ENCODE measurements at regions not wholly inside any gene's neighbourhood (a gene's known extent, or its start where the extent isn't known, plus 50 kb on each side); places are given as distances from the start of the nearest gene placed in this dataset.

DNA sequence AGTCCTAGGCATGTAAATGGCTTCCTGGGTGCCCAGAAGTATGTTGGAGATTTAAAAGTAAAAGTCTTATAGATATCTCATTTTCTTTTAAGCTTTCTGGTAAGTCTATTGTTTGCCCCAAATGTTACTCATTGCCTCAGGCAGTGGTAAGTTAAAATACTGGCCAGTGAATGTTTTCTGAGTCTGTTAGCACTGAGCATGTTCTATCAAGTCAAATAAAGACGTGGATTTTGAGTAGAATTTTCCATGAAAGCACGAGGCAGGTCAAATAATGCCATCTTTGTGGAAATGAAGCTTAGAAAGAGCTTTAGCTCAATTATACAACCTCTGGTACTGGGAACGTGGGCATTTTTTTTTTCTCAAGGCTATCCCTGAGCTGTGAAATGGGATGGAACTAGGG, 651.3 kb upstream of the ACO1 start:
- Histone ChIP-seq H3K27me3 (replicated peaks in 2 of 5; ENCODE audit: control insufficient read depth in 4 of 5, insufficient read depth in 5 of 5, low read length in 4 of 5) (no peaks in the 10 kb centered on the region), H3K4me3 (ENCODE audit: control insufficient read depth in 1 of 7, extremely low read depth in 1 of 7, insufficient read depth in 4 of 7, low read depth in 2 of 7, low read length in 6 of 7) (no peak overlapping the region), H3K27ac (ENCODE audit: insufficient read depth in 1 of 2, low read depth in 1 of 2, low read length in 2 of 2, poor library complexity in 1 of 2, severe bottlenecking in 2 of 2) (no peak overlapping the region), H3K4me1 (ENCODE audit: control extremely low read depth in 1 of 4, control insufficient read depth in 4 of 4, insufficient read depth in 4 of 4, low read length in 3 of 4) (no peaks in the 10 kb centered on the region), H3K9me3 (ENCODE audit: control extremely low read depth in 1 of 5, control insufficient read depth in 4 of 5, insufficient read depth in 2 of 5, low read depth in 1 of 5, low read length in 4 of 5) (no peaks in the 10 kb centered on the region), H3K36me3 (ENCODE audit: control insufficient read depth in 4 of 4, insufficient read depth in 4 of 4, low read length in 3 of 4) (no peaks in the 10 kb centered on the region)
- CTCF ChIA-PET = no interaction called here
- POLR2A ChIA-PET = no interaction called here
- WGBS (ENCODE audit: insufficient coverage) = 72% methylated on average over 2 of the region's 3 CpGs
- DNase-seq = no peak

DNA sequence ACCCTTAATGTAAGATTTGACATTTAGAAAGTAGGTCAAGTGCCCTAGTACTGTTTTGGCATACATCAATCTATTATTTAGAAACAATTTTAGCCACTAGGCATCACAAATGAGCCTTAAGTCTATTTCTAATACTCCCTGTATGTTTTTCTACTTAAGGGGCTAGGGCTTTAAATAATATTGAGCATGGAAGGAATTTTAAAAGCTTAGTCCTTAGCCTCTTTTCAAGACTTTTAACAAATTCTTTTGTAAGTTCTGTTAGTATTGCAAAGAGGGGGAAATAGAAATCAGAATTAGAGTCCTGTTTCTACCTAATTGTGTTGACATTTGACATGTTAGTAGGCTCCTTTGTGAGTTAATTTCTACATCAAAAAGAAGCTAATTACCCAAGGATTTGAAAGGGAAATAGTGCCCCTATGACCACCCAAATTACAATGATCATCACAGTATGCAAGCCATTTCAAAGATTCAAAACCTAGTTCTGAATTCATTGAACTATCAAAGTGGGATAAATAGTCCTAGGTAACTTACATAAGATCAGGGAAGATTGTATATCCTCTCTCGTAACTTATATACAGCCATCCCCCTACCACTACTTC, 647.8 kb upstream of the ACO1 start:
- Histone ChIP-seq H3K27me3 (replicated peaks in 2 of 5; ENCODE audit: control insufficient read depth in 4 of 5, insufficient read depth in 5 of 5, low read length in 4 of 5) (no peaks in the 10 kb centered on the region), H3K27ac (ENCODE audit: insufficient read depth in 1 of 2, low read depth in 1 of 2, low read length in 2 of 2, poor library complexity in 1 of 2, severe bottlenecking in 2 of 2) (no peak overlapping the region), H3K4me3 (ENCODE audit: control insufficient read depth in 1 of 7, extremely low read depth in 1 of 7, insufficient read depth in 4 of 7, low read depth in 2 of 7, low read length in 6 of 7) (no peak overlapping the region), H3K36me3 (ENCODE audit: control insufficient read depth in 4 of 4, insufficient read depth in 4 of 4, low read length in 3 of 4) (no peaks in the 10 kb centered on the region), H3K9me3 (ENCODE audit: control extremely low read depth in 1 of 5, control insufficient read depth in 4 of 5, insufficient read depth in 2 of 5, low read depth in 1 of 5, low read length in 4 of 5) (no peaks in the 10 kb centered on the region), H3K4me1 (ENCODE audit: control extremely low read depth in 1 of 4, control insufficient read depth in 4 of 4, insufficient read depth in 4 of 4, low read length in 3 of 4) (no peaks in the 10 kb centered on the region)
- ChIA-PET POLR2A (no interaction called here), CTCF (no interaction called here)
- DNase-seq = no peak
- WGBS (ENCODE audit: insufficient coverage) = 100% methylated on average over 1 of the region's 1 CpG

DNA sequence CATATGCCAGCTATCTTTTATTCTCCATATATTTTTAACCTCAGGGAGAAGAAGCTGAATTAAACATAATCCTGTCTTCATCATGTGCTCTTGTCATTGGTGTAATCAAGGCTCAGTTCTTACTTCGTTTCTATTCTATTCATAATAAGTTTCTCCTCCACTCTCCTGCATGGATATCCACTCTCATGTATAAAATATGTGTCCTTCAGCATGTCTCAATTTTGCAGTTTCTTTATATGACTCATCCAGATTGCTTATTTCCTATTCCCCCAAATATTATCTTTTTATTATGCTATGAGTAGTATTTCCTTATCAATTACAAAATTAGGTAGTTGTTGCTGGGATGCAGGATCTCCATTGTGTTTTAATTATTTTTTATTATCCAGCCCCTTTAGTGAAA, 643.7 kb upstream of the ACO1 start:
- H3K4me1 ChIP-seq (ENCODE audit: control extremely low read depth in 1 of 4, control insufficient read depth in 4 of 4, insufficient read depth in 4 of 4, low read length in 3 of 4) = no peaks in the 10 kb centered on the region
- WGBS (ENCODE audit: insufficient coverage) = 100% methylated on average over 1 of the region's 1 CpG
- DNase-seq = no peak
- ChIA-PET POLR2A (no interaction called here), CTCF (no interaction called here)
- H3K27me3 ChIP-seq (replicated peaks in 2 of 5; ENCODE audit: control insufficient read depth in 4 of 5, insufficient read depth in 5 of 5, low read length in 4 of 5) = no peaks in the 10 kb centered on the region
- no peak overlapping the region for H3K27ac ChIP-seq (ENCODE audit: insufficient read depth in 1 of 2, low read depth in 1 of 2, low read length in 2 of 2, poor library complexity in 1 of 2, severe bottlenecking in 2 of 2)
- H3K9me3 ChIP-seq (ENCODE audit: control extremely low read depth in 1 of 5, control insufficient read depth in 4 of 5, insufficient read depth in 2 of 5, low read depth in 1 of 5, low read length in 4 of 5) = no peaks in the 10 kb centered on the region
- H3K4me3 ChIP-seq (ENCODE audit: control insufficient read depth in 1 of 7, extremely low read depth in 1 of 7, insufficient read depth in 4 of 7, low read depth in 2 of 7, low read length in 6 of 7) = no peak overlapping the region
- no peaks in the 10 kb centered on the region for H3K36me3 ChIP-seq (ENCODE audit: control insufficient read depth in 4 of 4, insufficient read depth in 4 of 4, low read length in 3 of 4)

GRCh38 chr9:31744589-31744988, 639.9 kb upstream of the ACO1 start:
- DNase-seq = no peak
- no peak overlapping the region for H3K27ac ChIP-seq (ENCODE audit: insufficient read depth in 1 of 2, low read depth in 1 of 2, low read length in 2 of 2, poor library complexity in 1 of 2, severe bottlenecking in 2 of 2)
- no peaks in the 10 kb centered on the region for H3K36me3 ChIP-seq (ENCODE audit: control insufficient read depth in 4 of 4, insufficient read depth in 4 of 4, low read length in 3 of 4)
- no peaks in the 10 kb centered on the region for H3K4me1 ChIP-seq (ENCODE audit: control extremely low read depth in 1 of 4, control insufficient read depth in 4 of 4, insufficient read depth in 4 of 4, low read length in 3 of 4)
- H3K9me3 ChIP-seq (ENCODE audit: control extremely low read depth in 1 of 5, control insufficient read depth in 4 of 5, insufficient read depth in 2 of 5, low read depth in 1 of 5, low read length in 4 of 5) = no peaks in the 10 kb centered on the region
- no peaks in the 10 kb centered on the region for H3K27me3 ChIP-seq (replicated peaks in 2 of 5; ENCODE audit: control insufficient read depth in 4 of 5, insufficient read depth in 5 of 5, low read length in 4 of 5)
- POLR2A ChIA-PET = no interaction called here
- CTCF ChIA-PET = no interaction called here
- WGBS (ENCODE audit: insufficient coverage) = 93% methylated on average over 2 of the region's 3 CpGs
- H3K4me3 ChIP-seq (ENCODE audit: control insufficient read depth in 1 of 7, extremely low read depth in 1 of 7, insufficient read depth in 4 of 7, low read depth in 2 of 7, low read length in 6 of 7) = no peak overlapping the region

GRCh38 chr9:31745468-31745867, 639.0 kb upstream of the ACO1 start:
- POLR2A ChIA-PET = no interaction called here
- no peak overlapping the region for H3K27ac ChIP-seq (ENCODE audit: insufficient read depth in 1 of 2, low read depth in 1 of 2, low read length in 2 of 2, poor library complexity in 1 of 2, severe bottlenecking in 2 of 2)
- no peak for DNase-seq
- WGBS (ENCODE audit: insufficient coverage) = 89% methylated on average over 3 of the region's 6 CpGs
- H3K4me3 ChIP-seq (ENCODE audit: control insufficient read depth in 1 of 7, extremely low read depth in 1 of 7, insufficient read depth in 4 of 7, low read depth in 2 of 7, low read length in 6 of 7) = no peak overlapping the region
- H3K4me1 ChIP-seq (ENCODE audit: control extremely low read depth in 1 of 4, control insufficient read depth in 4 of 4, insufficient read depth in 4 of 4, low read length in 3 of 4) = no peaks in the 10 kb centered on the region
- H3K36me3 ChIP-seq (ENCODE audit: control insufficient read depth in 4 of 4, insufficient read depth in 4 of 4, low read length in 3 of 4) = no peaks in the 10 kb centered on the region
- CTCF ChIA-PET = no interaction called here
- H3K27me3 ChIP-seq (replicated peaks in 2 of 5; ENCODE audit: control insufficient read depth in 4 of 5, insufficient read depth in 5 of 5, low read length in 4 of 5) = no peaks in the 10 kb centered on the region
- no peaks in the 10 kb centered on the region for H3K9me3 ChIP-seq (ENCODE audit: control extremely low read depth in 1 of 5, control insufficient read depth in 4 of 5, insufficient read depth in 2 of 5, low read depth in 1 of 5, low read length in 4 of 5)

DNA sequence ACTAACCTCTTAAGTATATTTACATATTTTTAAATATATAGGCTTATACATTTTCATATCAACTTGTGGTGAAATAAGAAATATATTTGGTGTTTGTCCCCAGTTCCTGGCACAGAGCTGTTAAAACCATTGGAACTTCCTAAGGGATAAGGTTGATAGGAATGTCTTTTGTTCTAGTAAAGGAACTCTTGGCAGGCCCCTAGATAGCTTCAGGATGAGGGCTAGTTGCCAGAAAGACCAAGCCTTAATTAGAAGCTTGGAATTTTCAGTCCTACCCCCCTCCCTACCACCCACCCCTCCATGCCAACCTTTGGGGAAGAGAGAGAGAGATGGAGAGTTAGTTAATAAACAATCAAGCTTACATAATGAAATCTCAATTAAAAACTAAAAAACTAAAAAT, 638.6 kb upstream of the ACO1 start:
- POLR2A ChIA-PET = no interaction called here
- Histone ChIP-seq H3K4me3 (ENCODE audit: control insufficient read depth in 1 of 7, extremely low read depth in 1 of 7, insufficient read depth in 4 of 7, low read depth in 2 of 7, low read length in 6 of 7) (no peak overlapping the region), H3K4me1 (ENCODE audit: control extremely low read depth in 1 of 4, control insufficient read depth in 4 of 4, insufficient read depth in 4 of 4, low read length in 3 of 4) (no peaks in the 10 kb centered on the region), H3K27me3 (replicated peaks in 2 of 5; ENCODE audit: control insufficient read depth in 4 of 5, insufficient read depth in 5 of 5, low read length in 4 of 5) (no peaks in the 10 kb centered on the region), H3K36me3 (ENCODE audit: control insufficient read depth in 4 of 4, insufficient read depth in 4 of 4, low read length in 3 of 4) (no peaks in the 10 kb centered on the region), H3K9me3 (ENCODE audit: control extremely low read depth in 1 of 5, control insufficient read depth in 4 of 5, insufficient read depth in 2 of 5, low read depth in 1 of 5, low read length in 4 of 5) (no peaks in the 10 kb centered on the region), H3K27ac (ENCODE audit: insufficient read depth in 1 of 2, low read depth in 1 of 2, low read length in 2 of 2, poor library complexity in 1 of 2, severe bottlenecking in 2 of 2) (no peak overlapping the region)
- CTCF ChIA-PET = no interaction called here
- DNase-seq = no peak

- no peaks in the 10 kb centered on the region for H3K36me3 ChIP-seq (ENCODE audit: control insufficient read depth in 4 of 4, insufficient read depth in 4 of 4, low read length in 3 of 4)
These were observed 630.7 kb upstream of the ACO1 start for GRCh38 chr9:31753756-31754155.

More at GRCh38 chr9:31753756-31754155, 630.7 kb upstream of the ACO1 start:
- no peak overlapping the region for H3K4me3 ChIP-seq (ENCODE audit: control insufficient read depth in 1 of 7, extremely low read depth in 1 of 7, insufficient read depth in 4 of 7, low read depth in 2 of 7, low read length in 6 of 7)
- H3K27me3 ChIP-seq (replicated peaks in 2 of 5; ENCODE audit: control insufficient read depth in 4 of 5, insufficient read depth in 5 of 5, low read length in 4 of 5) = no peaks in the 10 kb centered on the region
- DNase-seq = no peak
- CTCF ChIA-PET = no interaction called here
- H3K4me1 ChIP-seq (ENCODE audit: control extremely low read depth in 1 of 4, control insufficient read depth in 4 of 4, insufficient read depth in 4 of 4, low read length in 3 of 4) = no peaks in the 10 kb centered on the region
- H3K9me3 ChIP-seq (ENCODE audit: control extremely low read depth in 1 of 5, control insufficient read depth in 4 of 5, insufficient read depth in 2 of 5, low read depth in 1 of 5, low read length in 4 of 5) = peaks cover 0 to 4% (median 0%) of the 10 kb centered on the region in 5 experiments
- POLR2A ChIA-PET = no interaction called here
- H3K27ac ChIP-seq (ENCODE audit: insufficient read depth in 1 of 2, low read depth in 1 of 2, low read length in 2 of 2, poor library complexity in 1 of 2, severe bottlenecking in 2 of 2) = no peak overlapping the region
